Right ventricle myocardium inferior (tissue), 1 donor: ENCODE measurements at regions not wholly inside any gene's neighbourhood (a gene's known extent, or its start where the extent isn't known, plus 50 kb on each side); places are given as distances from the start of the nearest gene placed in this dataset.
"Not testable (repeated sequence)": the region's sequence is repeated elsewhere in the genome, so short reads cannot be mapped to it uniquely, and the experiment has no call there.

Experiments used
- ATAC-seq: fragments of 200-7000 bp; cut with Tn5 transposase; one replicate; pipeline ENCODE4 v1.9.1; 2020; ENCODE audit warnings: mild to moderate bottlenecking, moderate library complexity
- DNase-seq: peaks from one replicate; pipeline ENCODE4 v3.0.0; 2021; ENCODE audit errors: missing footprints
- intact Hi-C: fragments of 100-400 bp; cut with DNase I; formaldehyde crosslinking; loops from one replicate; pipeline ENCODE4 v1.11.0; 2022
- donor health status: DM: no; HTN: yes; CAD: no; lungs with severe emphysema.

- intact Hi-C loops: no loop called here
- ATAC-seq (no peak), DNase-seq (no peak)
These were observed 59.8 kb downstream of the ATOH1 start for GRCh38 chr4:93888308-93888707.

- intact Hi-C loops: no loop called here
- ATAC-seq (no peak), DNase-seq (no peak)
These were observed 60.2 kb downstream of the ATOH1 start for GRCh38 chr4:93888768-93889167.

GRCh38 chr4:93891244-93891643 lies 62.7 kb downstream of the ATOH1 start:
- ATAC-seq (no peak), DNase-seq (no peak)
- intact Hi-C loops: no loop called here

GRCh38 chr4:93894995-93895394 lies 66.4 kb downstream of the ATOH1 start:
- no peak for ATAC-seq
- no peak for DNase-seq
- intact Hi-C loops: loop anchor here (5.0 kb wide), 2 partner anchors 103 to 357 kb away; no protein-coding TSS in a partner anchor

- intact Hi-C loops: loop anchor here (5.0 kb wide), 2 partner anchors 104 to 356 kb away; no protein-coding TSS in a partner anchor
- no peak for ATAC-seq
- no peak for DNase-seq
These were observed 68.0 kb downstream of the ATOH1 start for GRCh38 chr4:93896516-93896915.

- ATAC-seq: no peak
- intact Hi-C loops: loop anchor here (5.0 kb wide), 2 partner anchors 105 to 355 kb away; no protein-coding TSS in a partner anchor
- no peak for DNase-seq
These were observed 69.0 kb downstream of the ATOH1 start for GRCh38 chr4:93897559-93897958.

- ATAC-seq: no peak
- no peak for DNase-seq
- intact Hi-C loops: no loop called here
These were observed 80.2 kb downstream of the ATOH1 start for GRCh38 chr4:93908778-93909177.

- intact Hi-C loops: no loop called here
- ATAC-seq (no peak), DNase-seq (no peak)
These were observed 83.1 kb downstream of the ATOH1 start for GRCh38 chr4:93911671-93912070.

- intact Hi-C loops: no loop called here
- ATAC-seq: no peak
- no peak for DNase-seq
These were observed 83.6 kb downstream of the ATOH1 start for GRCh38 chr4:93912146-93912545.

GRCh38 chr4:93918856-93919255 lies 90.3 kb downstream of the ATOH1 start:
- intact Hi-C loops: no loop called here
- ATAC-seq: no peak
- DNase-seq: no peak

- ATAC-seq, DNase-seq, intact Hi-C loops: not testable (repeated sequence)
These were observed 95.0 kb downstream of the ATOH1 start for GRCh38 chr4:93923570-93923969.

GRCh38 chr4:93947286-93947685 lies 118.7 kb downstream of the ATOH1 start:
- no peak for DNase-seq
- intact Hi-C loops: no loop called here
- ATAC-seq: no peak

GRCh38 chr4:93950239-93950638 lies 121.7 kb downstream of the ATOH1 start:
- intact Hi-C loops, DNase-seq, ATAC-seq: not testable (repeated sequence)

GRCh38 chr4:93957186-93957585 lies 128.6 kb downstream of the ATOH1 start:
- ATAC-seq: no peak
- DNase-seq: no peak
- intact Hi-C loops: no loop called here

GRCh38 chr4:93960450-93960849 lies 131.9 kb downstream of the ATOH1 start:
- intact Hi-C loops: no loop called here
- no peak for ATAC-seq

GRCh38 chr4:93960916-93961315 lies 132.4 kb downstream of the ATOH1 start:
- DNase-seq (no peak), ATAC-seq (no peak)
- intact Hi-C loops: no loop called here

More at GRCh38 chr4:93960450-93960849, 131.9 kb downstream of the ATOH1 start:
- no peak for DNase-seq

- ATAC-seq (no peak), DNase-seq (no peak)
- intact Hi-C loops: no loop called here
These were observed 153.0 kb downstream of the ATOH1 start for GRCh38 chr4:93981594-93981993.

GRCh38 chr4:93982255-93982654 lies 153.7 kb downstream of the ATOH1 start:
- DNase-seq: no peak
- no peak for ATAC-seq
- intact Hi-C loops: no loop called here

GRCh38 chr4:93983140-93983539 lies 154.6 kb downstream of the ATOH1 start:
- intact Hi-C loops: no loop called here
- ATAC-seq (no peak), DNase-seq (no peak)

GRCh38 chr4:93994175-93994994 lies 165.8 kb downstream of the ATOH1 start:
- DNase-seq: no peak
- no peak for ATAC-seq
- intact Hi-C loops: no loop called here

- intact Hi-C loops: no loop called here
- no peak for DNase-seq
- ATAC-seq: no peak
These were observed 168.3 kb downstream of the ATOH1 start for GRCh38 chr4:93996895-93997294.
